ENCODE measurements at regions not wholly inside any gene's neighbourhood (a gene's known extent, or its start where the extent isn't known, plus 50 kb on each side); places are given as distances from the start of the nearest gene placed in this dataset.

- Histone ChIP-seq H3K36me3 (ENCODE audit: low read depth, missing control alignments) (no peaks in the 10 kb centered on the region), H3K9me3 (no peaks in the 10 kb centered on the region), H3K4me1 (no peaks in the 10 kb centered on the region), H3K27ac (no peak overlapping the region), H3K27me3 (no peaks in the 10 kb centered on the region), H3K4me3 (no peak overlapping the region)
- TF ChIP-seq POLR2A (IDR thresholded peaks at IDR 0.05) (no peak), CTCF (IDR thresholded peaks at IDR 0.05) (no peak)
- intact Hi-C loops (cut with DNase I; ENCODE audit: low total_unique reads) = no loop called here
- DNase-seq = no peak
- WGBS, 2 donors = 65 to 78% methylated on average over 3 of the region's 3 CpGs
Observed at GRCh38 chr10:58885146-58885545, 291.3 kb upstream of the PHYHIPL start.

- intact Hi-C loops (cut with DNase I; ENCODE audit: low total_unique reads) = no loop called here
- no peak overlapping the region for H3K27ac ChIP-seq
- no peaks in the 10 kb centered on the region for H3K36me3 ChIP-seq (ENCODE audit: low read depth, missing control alignments)
- no peak for DNase-seq
- H3K4me3 ChIP-seq = no peak overlapping the region
- H3K4me1 ChIP-seq = no peaks in the 10 kb centered on the region
- 69 to 77% methylated on average over 3 of the region's 3 CpGs for WGBS, 2 donors
- no peak for TF ChIP-seq POLR2A (IDR thresholded peaks at IDR 0.05)
- no peak for TF ChIP-seq CTCF (IDR thresholded peaks at IDR 0.05)
- H3K9me3 ChIP-seq = no peaks in the 10 kb centered on the region
- no peaks in the 10 kb centered on the region for H3K27me3 ChIP-seq
Observed at GRCh38 chr10:58885686-58886345, 290.6 kb upstream of the PHYHIPL start.

- H3K4me3 ChIP-seq = no peak overlapping the region
- H3K36me3 ChIP-seq (ENCODE audit: low read depth, missing control alignments) = no peaks in the 10 kb centered on the region
- WGBS, 2 donors = 79 to 93% methylated on average over 2 of the region's 2 CpGs
- no peaks in the 10 kb centered on the region for H3K9me3 ChIP-seq
- no peak overlapping the region for H3K27ac ChIP-seq
- intact Hi-C loops (cut with DNase I; ENCODE audit: low total_unique reads) = no loop called here
- no peak for DNase-seq
- H3K27me3 ChIP-seq = no peaks in the 10 kb centered on the region
- TF ChIP-seq CTCF (IDR thresholded peaks at IDR 0.05) (no peak), POLR2A (IDR thresholded peaks at IDR 0.05) (no peak)
- H3K4me1 ChIP-seq = no peaks in the 10 kb centered on the region
Observed at GRCh38 chr10:58886406-58886805, 290.0 kb upstream of the PHYHIPL start.

- intact Hi-C loops (cut with DNase I; ENCODE audit: low total_unique reads) = no loop called here
- Histone ChIP-seq H3K4me1 (no peaks in the 10 kb centered on the region), H3K9me3 (no peaks in the 10 kb centered on the region), H3K27me3 (no peaks in the 10 kb centered on the region), H3K36me3 (ENCODE audit: low read depth, missing control alignments) (no peaks in the 10 kb centered on the region), H3K4me3 (no peak overlapping the region), H3K27ac (no peak overlapping the region)
- TF ChIP-seq POLR2A (IDR thresholded peaks at IDR 0.05) = no peak
- TF ChIP-seq CTCF (IDR thresholded peaks at IDR 0.05) = no peak
- 62 to 82% methylated on average over 2 of the region's 2 CpGs for WGBS, 2 donors
- DNase-seq = no peak
Observed at GRCh38 chr10:58887474-58887873, 289.0 kb upstream of the PHYHIPL start.

- Histone ChIP-seq H3K4me3 (no peak overlapping the region), H3K4me1 (no peaks in the 10 kb centered on the region), H3K27ac (no peak overlapping the region), H3K36me3 (ENCODE audit: low read depth, missing control alignments) (no peaks in the 10 kb centered on the region), H3K9me3 (no peaks in the 10 kb centered on the region), H3K27me3 (no peaks in the 10 kb centered on the region)
- intact Hi-C loops (cut with DNase I; ENCODE audit: low total_unique reads) = no loop called here
- DNase-seq = no peak
- no peak for TF ChIP-seq CTCF (IDR thresholded peaks at IDR 0.05)
- 70 to 79% methylated on average over 3 of the region's 3 CpGs for WGBS, 2 donors
Observed at GRCh38 chr10:58888957-58889356, 287.5 kb upstream of the PHYHIPL start.

Measured in testis (tissue), 2 donors.